Thoracic aorta (tissue), 2 donors: ENCODE measurements at regions not wholly inside any gene's neighbourhood (a gene's known extent, or its start where the extent isn't known, plus 50 kb on each side); places are given as distances from the start of the nearest gene placed in this dataset.
"Not testable (repeated sequence)": the region's sequence is repeated elsewhere in the genome, so short reads cannot be mapped to it uniquely, and the experiment has no call there.

Source experiments
- ATAC-seq: fragments of 150-250 bp; one replicate; pipeline ENCODE4 v1.8.0; 2017; ENCODE audit warnings: low read depth; ENCODE audit not compliant: insufficient number of reproducible peaks, low FRiP score
- DNase-seq: peaks from one replicate; pipeline ENCODE4 v3.0.0-alpha.2; 2020; ENCODE audit warnings: low spot score
- H3K27ac ChIP-seq, 2 donors: fragments of 200-600 bp; sonication (generic); 1 replicate in 1 of 2; 2 replicates in 1 of 2; pipeline ENCODE4 v1.5.1; 2016; ENCODE audit warnings: mild to moderate bottlenecking in 2 of 2, moderate library complexity in 2 of 2
- H3K27me3 ChIP-seq: fragments of 200-600 bp; sonication (generic); replicated peaks from 2 replicates; pipeline ENCODE4 v1.6.0; 2016; ENCODE audit warnings: mild to moderate bottlenecking; ENCODE audit not compliant: insufficient read depth
- H3K36me3 ChIP-seq: fragments of 200-600 bp; sonication (generic); one replicate; pipeline ENCODE4 v1.5.1; 2016
- H3K4me1 ChIP-seq, 2 donors: fragments of 200-600 bp; sonication (generic); 1 replicate in 1 of 2; 2 replicates in 1 of 2; pipeline versions ENCODE4 v1.5.1 to v1.6.0; 2016; ENCODE audit warnings: low read depth in 2 of 2, mild to moderate bottlenecking in 1 of 2; ENCODE audit not compliant: control insufficient read depth in 1 of 2
- H3K4me3 ChIP-seq: fragments of 200-600 bp; sonication (generic); 2 replicates; pipeline ENCODE4 v1.5.1; 2016; ENCODE audit warnings: mild to moderate bottlenecking
- H3K9me3 ChIP-seq: fragments of 200-600 bp; sonication (generic); 2 replicates; pipeline ENCODE4 v1.5.1; 2016
- CTCF ChIP-seq: fragments of 200-600 bp; sonication (generic); IDR thresholded peaks from one replicate; pipeline ENCODE4 v1.5.1; 2019; ENCODE audit warnings: antibody characterized with exemption

DNA sequence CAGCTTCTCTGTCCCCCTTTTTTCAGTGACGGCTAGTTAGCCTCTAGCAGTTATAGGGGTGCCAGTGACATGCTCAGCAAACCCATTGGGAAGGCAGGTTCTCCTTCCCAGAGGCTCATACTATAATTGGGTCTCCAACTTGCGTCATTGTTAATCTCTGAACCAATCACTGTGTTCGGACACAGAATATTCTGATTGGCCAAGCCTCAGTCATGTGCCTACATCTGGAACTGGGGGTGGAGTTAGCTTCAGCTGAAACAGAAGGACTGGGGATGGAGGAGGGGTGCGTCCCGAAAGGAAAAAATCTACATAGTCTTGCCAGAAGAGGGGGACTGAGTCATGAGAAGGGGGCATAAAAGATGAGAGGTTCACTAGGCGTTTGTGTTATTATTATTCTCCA lies 165.6 kb downstream of the SUDS3 start:
- Histone ChIP-seq H3K36me3 (no peaks in the 10 kb centered on the region), H3K27ac (no peak overlapping the region), H3K9me3 (no peaks in the 10 kb centered on the region), H3K4me3 (no peak overlapping the region), H3K4me1 (peaks cover 4 to 21% of the 10 kb centered on the region in 2 donors), H3K27me3 (no peaks in the 10 kb centered on the region)
- TF ChIP-seq CTCF = no peak
- ATAC-seq (no peak), DNase-seq (no peak)

DNA sequence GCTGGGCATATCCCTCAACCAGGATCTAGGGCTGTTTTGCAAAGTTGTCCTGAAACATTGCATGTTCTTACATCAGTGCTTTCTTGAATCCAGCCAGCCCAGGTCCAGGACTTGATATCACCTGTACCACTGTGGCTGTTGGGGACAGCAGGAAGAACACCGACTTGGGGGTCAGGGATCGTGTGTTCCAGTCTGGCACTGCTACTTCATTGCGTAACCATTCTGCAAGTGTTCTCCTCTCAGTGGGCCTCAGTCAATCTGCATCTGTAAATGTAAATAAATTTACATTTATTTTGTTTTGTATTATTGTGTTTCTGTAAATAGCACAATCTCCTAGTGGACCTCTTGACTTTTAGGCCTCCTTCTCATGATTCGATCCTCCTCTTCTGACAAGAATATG lies 167.3 kb downstream of the SUDS3 start:
- no peak for TF ChIP-seq CTCF
- no peaks in the 10 kb centered on the region for H3K27me3 ChIP-seq
- no peaks in the 10 kb centered on the region for H3K36me3 ChIP-seq
- H3K9me3 ChIP-seq = peaks cover 4% of the 10 kb centered on the region
- H3K27ac ChIP-seq = no peak overlapping the region
- ATAC-seq = no peak
- H3K4me1 ChIP-seq = peaks cover 0 to 4% of the 10 kb centered on the region in 2 donors
- H3K4me3 ChIP-seq = no peak overlapping the region
- no peak for DNase-seq

DNA sequence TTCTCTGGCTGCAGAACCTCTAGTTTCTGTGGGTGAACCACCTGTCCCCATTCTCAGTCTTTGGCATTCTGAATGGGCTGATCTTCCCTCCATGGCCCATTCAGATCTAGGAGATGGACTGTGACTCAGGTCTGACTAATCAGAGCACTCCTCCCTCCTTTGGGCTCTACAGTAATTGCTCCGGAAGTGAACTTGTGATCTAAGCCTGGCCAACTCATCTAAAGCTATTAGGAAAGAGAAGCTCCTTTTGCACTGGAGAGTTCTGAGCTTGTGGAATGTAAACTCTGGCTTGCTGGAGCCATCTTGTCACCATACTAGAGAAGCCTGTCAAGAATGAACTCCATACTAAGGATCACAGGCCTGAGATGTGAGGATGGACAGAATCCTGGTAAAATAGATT lies 168.2 kb downstream of the SUDS3 start:
- Histone ChIP-seq H3K27me3 (no peaks in the 10 kb centered on the region), H3K36me3 (no peaks in the 10 kb centered on the region), H3K4me1 (no peaks in the 10 kb centered on the region), H3K9me3 (peaks cover 4% of the 10 kb centered on the region), H3K4me3 (no peak overlapping the region), H3K27ac (no peak overlapping the region)
- DNase-seq (no peak), ATAC-seq (peak; percentile 29)
- TF ChIP-seq CTCF = no peak

DNA sequence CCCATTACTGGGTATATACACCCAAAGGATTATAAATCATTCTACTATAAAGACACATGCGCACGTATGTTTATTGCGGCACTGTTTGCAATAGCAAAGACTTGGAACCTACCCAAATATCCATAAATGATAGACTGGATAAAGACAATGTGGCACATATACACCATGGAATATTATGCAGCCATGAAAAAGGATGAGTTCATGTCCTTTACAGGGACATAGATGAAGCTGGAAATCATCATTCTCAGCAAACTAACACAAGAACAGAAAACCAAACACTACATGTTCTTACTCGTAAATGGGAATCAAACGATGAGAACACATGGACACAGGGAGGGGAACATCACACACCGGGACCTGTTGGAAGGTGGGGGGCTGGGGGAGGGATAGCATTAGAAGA lies 171.3 kb downstream of the SUDS3 start:
- H3K27ac ChIP-seq, H3K4me3 ChIP-seq, H3K4me1 ChIP-seq, H3K27me3 ChIP-seq, H3K36me3 ChIP-seq, H3K9me3 ChIP-seq, DNase-seq, ATAC-seq: not testable (repeated sequence)

GRCh38 chr12:118548887-118549509 lies 172.6 kb downstream of the SUDS3 start:
- Histone ChIP-seq H3K36me3 (no peaks in the 10 kb centered on the region), H3K9me3 (peaks cover 4% of the 10 kb centered on the region), H3K27ac (no peak overlapping the region), H3K27me3 (no peaks in the 10 kb centered on the region), H3K4me3 (no peak overlapping the region), H3K4me1 (no peaks in the 10 kb centered on the region)
- TF ChIP-seq CTCF = no peak
- DNase-seq = no peak
- ATAC-seq = no peak

GRCh38 chr12:118549510-118549980 lies 173.2 kb downstream of the SUDS3 start:
- ATAC-seq (no peak), DNase-seq (no peak)
- H3K4me1 ChIP-seq = no peaks in the 10 kb centered on the region
- H3K27me3 ChIP-seq = no peaks in the 10 kb centered on the region
- peaks cover 4% of the 10 kb centered on the region for H3K9me3 ChIP-seq
- H3K27ac ChIP-seq = no peak overlapping the region
- H3K36me3 ChIP-seq = no peaks in the 10 kb centered on the region
- no peak overlapping the region for H3K4me3 ChIP-seq
- no peak for TF ChIP-seq CTCF
